HL-60 (cell line): ENCODE measurements at regions not wholly inside any gene's neighbourhood (a gene's known extent, or its start where the extent isn't known, plus 50 kb on each side); places are given as distances from the start of the nearest gene placed in this dataset.

Experiments used
- TF ChIP-seq, protein P1 (sequence below): IDR thresholded peaks from one replicate; pipeline ENCODE4 v1.5.1; 2011; ENCODE audit warnings: low read length, control low read depth, inconsistent platforms; ENCODE audit not compliant: insufficient read depth
- TF ChIP-seq, protein P2 (sequence below): IDR thresholded peaks from 2 replicates; pipeline ENCODE4 v1.6.1; 2012; ENCODE audit warnings: low read depth; ENCODE audit not compliant: insufficient replicate concordance

DNA sequence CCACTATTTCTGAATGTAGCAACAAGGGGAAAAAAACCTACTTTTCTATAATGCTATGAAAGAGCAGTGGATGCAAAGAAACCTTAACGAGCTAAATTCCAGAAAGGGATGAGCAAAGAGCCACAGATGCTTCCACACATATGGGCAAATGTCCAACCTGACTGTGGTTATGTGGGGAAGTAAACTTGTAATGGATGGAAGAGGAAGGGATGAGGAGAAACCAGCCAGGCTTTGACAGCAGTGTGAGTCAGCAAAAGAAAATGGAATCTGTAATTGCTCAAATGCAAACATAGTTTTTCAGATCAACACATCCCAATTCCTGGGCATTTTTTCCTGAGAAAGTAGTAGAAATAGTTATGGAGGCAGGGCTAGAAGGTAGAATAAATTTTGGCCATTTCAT, 204.8 kb upstream of the CPHXL start:
- TF ChIP-seq, protein P1, sequence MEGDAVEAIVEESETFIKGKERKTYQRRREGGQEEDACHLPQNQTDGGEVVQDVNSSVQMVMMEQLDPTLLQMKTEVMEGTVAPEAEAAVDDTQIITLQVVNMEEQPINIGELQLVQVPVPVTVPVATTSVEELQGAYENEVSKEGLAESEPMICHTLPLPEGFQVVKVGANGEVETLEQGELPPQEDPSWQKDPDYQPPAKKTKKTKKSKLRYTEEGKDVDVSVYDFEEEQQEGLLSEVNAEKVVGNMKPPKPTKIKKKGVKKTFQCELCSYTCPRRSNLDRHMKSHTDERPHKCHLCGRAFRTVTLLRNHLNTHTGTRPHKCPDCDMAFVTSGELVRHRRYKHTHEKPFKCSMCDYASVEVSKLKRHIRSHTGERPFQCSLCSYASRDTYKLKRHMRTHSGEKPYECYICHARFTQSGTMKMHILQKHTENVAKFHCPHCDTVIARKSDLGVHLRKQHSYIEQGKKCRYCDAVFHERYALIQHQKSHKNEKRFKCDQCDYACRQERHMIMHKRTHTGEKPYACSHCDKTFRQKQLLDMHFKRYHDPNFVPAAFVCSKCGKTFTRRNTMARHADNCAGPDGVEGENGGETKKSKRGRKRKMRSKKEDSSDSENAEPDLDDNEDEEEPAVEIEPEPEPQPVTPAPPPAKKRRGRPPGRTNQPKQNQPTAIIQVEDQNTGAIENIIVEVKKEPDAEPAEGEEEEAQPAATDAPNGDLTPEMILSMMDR = no peak
- TF ChIP-seq, protein P2, sequence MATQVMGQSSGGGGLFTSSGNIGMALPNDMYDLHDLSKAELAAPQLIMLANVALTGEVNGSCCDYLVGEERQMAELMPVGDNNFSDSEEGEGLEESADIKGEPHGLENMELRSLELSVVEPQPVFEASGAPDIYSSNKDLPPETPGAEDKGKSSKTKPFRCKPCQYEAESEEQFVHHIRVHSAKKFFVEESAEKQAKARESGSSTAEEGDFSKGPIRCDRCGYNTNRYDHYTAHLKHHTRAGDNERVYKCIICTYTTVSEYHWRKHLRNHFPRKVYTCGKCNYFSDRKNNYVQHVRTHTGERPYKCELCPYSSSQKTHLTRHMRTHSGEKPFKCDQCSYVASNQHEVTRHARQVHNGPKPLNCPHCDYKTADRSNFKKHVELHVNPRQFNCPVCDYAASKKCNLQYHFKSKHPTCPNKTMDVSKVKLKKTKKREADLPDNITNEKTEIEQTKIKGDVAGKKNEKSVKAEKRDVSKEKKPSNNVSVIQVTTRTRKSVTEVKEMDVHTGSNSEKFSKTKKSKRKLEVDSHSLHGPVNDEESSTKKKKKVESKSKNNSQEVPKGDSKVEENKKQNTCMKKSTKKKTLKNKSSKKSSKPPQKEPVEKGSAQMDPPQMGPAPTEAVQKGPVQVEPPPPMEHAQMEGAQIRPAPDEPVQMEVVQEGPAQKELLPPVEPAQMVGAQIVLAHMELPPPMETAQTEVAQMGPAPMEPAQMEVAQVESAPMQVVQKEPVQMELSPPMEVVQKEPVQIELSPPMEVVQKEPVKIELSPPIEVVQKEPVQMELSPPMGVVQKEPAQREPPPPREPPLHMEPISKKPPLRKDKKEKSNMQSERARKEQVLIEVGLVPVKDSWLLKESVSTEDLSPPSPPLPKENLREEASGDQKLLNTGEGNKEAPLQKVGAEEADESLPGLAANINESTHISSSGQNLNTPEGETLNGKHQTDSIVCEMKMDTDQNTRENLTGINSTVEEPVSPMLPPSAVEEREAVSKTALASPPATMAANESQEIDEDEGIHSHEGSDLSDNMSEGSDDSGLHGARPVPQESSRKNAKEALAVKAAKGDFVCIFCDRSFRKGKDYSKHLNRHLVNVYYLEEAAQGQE = no peak
